ENCODE measurements at regions not wholly inside any gene's neighbourhood (a gene's known extent, or its start where the extent isn't known, plus 50 kb on each side); places are given as distances from the start of the nearest gene placed in this dataset.

DNA sequence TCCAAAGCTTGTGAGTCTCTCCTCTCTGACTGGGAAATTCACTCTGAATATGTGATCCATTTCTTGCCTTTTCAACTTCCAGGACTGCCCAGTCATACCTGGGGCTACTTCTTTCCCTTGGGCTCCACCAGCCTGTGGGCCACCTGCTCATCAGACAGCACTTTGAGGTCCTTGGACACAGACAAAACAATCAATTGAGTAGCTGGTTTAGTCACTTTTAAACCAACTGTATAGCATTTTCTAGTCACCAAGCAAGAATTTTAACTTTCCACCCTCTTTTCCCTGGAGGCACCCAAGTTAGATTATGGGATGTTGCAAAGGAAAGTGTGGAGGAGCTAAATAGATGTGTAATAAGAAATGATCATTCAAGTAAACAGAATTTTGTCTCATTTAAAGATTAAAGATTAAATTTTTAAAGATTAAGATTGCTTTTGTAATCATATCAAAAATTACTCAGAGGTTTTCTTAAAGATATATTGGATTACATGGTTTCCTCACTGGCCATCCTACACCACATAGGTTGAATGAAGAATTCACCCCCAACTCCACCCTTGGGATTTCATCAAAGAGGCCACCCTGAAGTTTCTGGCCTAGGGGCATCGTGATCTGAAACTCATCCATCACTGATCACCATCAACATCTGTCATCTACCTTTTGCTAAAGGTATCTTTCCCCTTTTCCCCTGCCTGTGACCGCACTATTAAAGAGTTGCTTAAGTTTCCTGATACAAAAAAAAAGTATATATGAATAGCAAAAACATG lies 219.2 kb upstream of the NR5A2 start:
- TF ChIP-seq, protein P1, sequence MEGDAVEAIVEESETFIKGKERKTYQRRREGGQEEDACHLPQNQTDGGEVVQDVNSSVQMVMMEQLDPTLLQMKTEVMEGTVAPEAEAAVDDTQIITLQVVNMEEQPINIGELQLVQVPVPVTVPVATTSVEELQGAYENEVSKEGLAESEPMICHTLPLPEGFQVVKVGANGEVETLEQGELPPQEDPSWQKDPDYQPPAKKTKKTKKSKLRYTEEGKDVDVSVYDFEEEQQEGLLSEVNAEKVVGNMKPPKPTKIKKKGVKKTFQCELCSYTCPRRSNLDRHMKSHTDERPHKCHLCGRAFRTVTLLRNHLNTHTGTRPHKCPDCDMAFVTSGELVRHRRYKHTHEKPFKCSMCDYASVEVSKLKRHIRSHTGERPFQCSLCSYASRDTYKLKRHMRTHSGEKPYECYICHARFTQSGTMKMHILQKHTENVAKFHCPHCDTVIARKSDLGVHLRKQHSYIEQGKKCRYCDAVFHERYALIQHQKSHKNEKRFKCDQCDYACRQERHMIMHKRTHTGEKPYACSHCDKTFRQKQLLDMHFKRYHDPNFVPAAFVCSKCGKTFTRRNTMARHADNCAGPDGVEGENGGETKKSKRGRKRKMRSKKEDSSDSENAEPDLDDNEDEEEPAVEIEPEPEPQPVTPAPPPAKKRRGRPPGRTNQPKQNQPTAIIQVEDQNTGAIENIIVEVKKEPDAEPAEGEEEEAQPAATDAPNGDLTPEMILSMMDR (IDR thresholded peaks at IDR 0.05) = no peak
- TF ChIP-seq POLR2A (IDR thresholded peaks at IDR 0.05) (no peak), POLR2AphosphoS5 (IDR thresholded peaks at IDR 0.05) (no peak), EP300 (IDR thresholded peaks at IDR 0.05) (no peak)

Data from suprapubic skin (tissue), 4 donors.